ENCODE measurements at regions not wholly inside any gene's neighbourhood (a gene's known extent, or its start where the extent isn't known, plus 50 kb on each side); places are given as distances from the start of the nearest gene placed in this dataset.

GRCh38 chr20:58054082-58054779 lies 174.2 kb downstream of the ANKRD60 start:
- TF ChIP-seq CTCF (conservative IDR thresholded peaks at IDR 0.05; ENCODE audit: low read depth, low read length) (no peak), EZH2phosphoT487 (IDR thresholded peaks at IDR 0.05; ENCODE audit: borderline replicate concordance, low read length) (no peak)
